BE2C (cell line): ENCODE measurements at regions not wholly inside any gene's neighbourhood (a gene's known extent, or its start where the extent isn't known, plus 50 kb on each side); places are given as distances from the start of the nearest gene placed in this dataset.
"Not testable (repeated sequence)": the region's sequence is repeated elsewhere in the genome, so short reads cannot be mapped to it uniquely, and the experiment has no call there.

Experiments used
- DNase-seq: peaks from one replicate; pipeline ENCODE4 v3.0.0-alpha.2; 2020
- H3K27me3 ChIP-seq: fragments of 250-450 bp; sonication (Bioruptor Pico); 2 replicates; pipeline ENCODE4 v1.5.1; 2020; ENCODE audit warnings: mild to moderate bottlenecking
- H3K36me3 ChIP-seq: fragments of 250-450 bp; sonication (Bioruptor Pico); 2 replicates; pipeline ENCODE4 v1.5.1; 2020; ENCODE audit warnings: mild to moderate bottlenecking
- H3K4me1 ChIP-seq: fragments of 250-450 bp; sonication (Bioruptor Pico); 2 replicates; pipeline ENCODE4 v1.5.1; 2020
- H3K4me3 ChIP-seq: 2 replicates; pipeline ENCODE4 v1.5.1; 2011; ENCODE audit warnings: low read depth, low read length
- H3K9me3 ChIP-seq: fragments of 250-450 bp; sonication (Bioruptor Pico); 2 replicates; pipeline ENCODE4 v1.5.1; 2020
- TF ChIP-seq, protein P1 (sequence below): IDR thresholded peaks from 2 replicates; pipeline ENCODE4 v1.5.1; 2012; ENCODE audit warnings: mild to moderate bottlenecking, low read depth, low read length

DNA sequence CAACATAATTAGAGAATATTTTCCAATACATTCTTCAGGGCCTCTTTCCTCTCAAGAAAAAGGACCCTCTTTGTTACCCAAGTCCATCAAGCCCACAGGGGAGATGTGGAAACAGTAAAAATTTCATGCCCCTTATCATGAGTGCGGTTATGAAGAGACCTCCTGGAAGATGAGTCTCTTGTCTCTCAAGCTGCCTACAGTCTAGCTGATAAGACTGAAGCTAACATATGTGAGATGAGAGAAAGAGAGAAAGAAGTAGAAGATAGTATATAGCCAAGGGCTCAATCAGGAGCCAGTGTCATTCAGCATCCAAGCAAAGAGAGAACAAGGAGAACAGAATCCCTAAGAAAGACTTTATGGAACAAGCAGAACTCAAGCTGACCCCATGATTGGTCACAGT, 75.9 kb upstream of the CABCOCO1 start:
- no peaks in the 10 kb centered on the region for H3K9me3 ChIP-seq

GRCh38 chr10:61580608-61581007, 82.1 kb upstream of the CABCOCO1 start:
- no peaks in the 10 kb centered on the region for H3K9me3 ChIP-seq
- H3K4me3 ChIP-seq = no peak overlapping the region
- no peaks in the 10 kb centered on the region for H3K4me1 ChIP-seq
- TF ChIP-seq, protein P1, sequence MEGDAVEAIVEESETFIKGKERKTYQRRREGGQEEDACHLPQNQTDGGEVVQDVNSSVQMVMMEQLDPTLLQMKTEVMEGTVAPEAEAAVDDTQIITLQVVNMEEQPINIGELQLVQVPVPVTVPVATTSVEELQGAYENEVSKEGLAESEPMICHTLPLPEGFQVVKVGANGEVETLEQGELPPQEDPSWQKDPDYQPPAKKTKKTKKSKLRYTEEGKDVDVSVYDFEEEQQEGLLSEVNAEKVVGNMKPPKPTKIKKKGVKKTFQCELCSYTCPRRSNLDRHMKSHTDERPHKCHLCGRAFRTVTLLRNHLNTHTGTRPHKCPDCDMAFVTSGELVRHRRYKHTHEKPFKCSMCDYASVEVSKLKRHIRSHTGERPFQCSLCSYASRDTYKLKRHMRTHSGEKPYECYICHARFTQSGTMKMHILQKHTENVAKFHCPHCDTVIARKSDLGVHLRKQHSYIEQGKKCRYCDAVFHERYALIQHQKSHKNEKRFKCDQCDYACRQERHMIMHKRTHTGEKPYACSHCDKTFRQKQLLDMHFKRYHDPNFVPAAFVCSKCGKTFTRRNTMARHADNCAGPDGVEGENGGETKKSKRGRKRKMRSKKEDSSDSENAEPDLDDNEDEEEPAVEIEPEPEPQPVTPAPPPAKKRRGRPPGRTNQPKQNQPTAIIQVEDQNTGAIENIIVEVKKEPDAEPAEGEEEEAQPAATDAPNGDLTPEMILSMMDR = no peak
- DNase-seq = no peak
- H3K36me3 ChIP-seq = no peaks in the 10 kb centered on the region
- no peaks in the 10 kb centered on the region for H3K27me3 ChIP-seq

More for the DNA sequence above, 75.9 kb upstream of the CABCOCO1 start:
- no peak overlapping the region for H3K4me3 ChIP-seq
- H3K36me3 ChIP-seq = no peaks in the 10 kb centered on the region
- H3K27me3 ChIP-seq = no peaks in the 10 kb centered on the region
- H3K4me1 ChIP-seq = no peaks in the 10 kb centered on the region
- DNase-seq = no peak
- TF ChIP-seq, protein P1 = no peak

- H3K36me3 ChIP-seq, H3K9me3 ChIP-seq, H3K4me3 ChIP-seq, H3K4me1 ChIP-seq, DNase-seq, H3K27me3 ChIP-seq: not testable (repeated sequence)
These were observed 92.5 kb upstream of the CABCOCO1 start for GRCh38 chr10:61570204-61570603.

GRCh38 chr10:61567729-61568128, 95.0 kb upstream of the CABCOCO1 start:
- H3K9me3 ChIP-seq = no peaks in the 10 kb centered on the region; the same call in 1 of the 2 replicates
- no peak overlapping the region for H3K4me3 ChIP-seq
- no peaks in the 10 kb centered on the region for H3K4me1 ChIP-seq
- TF ChIP-seq, protein P1 = no peak
- DNase-seq = no peak
- H3K36me3 ChIP-seq = no peaks in the 10 kb centered on the region
- no peaks in the 10 kb centered on the region for H3K27me3 ChIP-seq

DNA sequence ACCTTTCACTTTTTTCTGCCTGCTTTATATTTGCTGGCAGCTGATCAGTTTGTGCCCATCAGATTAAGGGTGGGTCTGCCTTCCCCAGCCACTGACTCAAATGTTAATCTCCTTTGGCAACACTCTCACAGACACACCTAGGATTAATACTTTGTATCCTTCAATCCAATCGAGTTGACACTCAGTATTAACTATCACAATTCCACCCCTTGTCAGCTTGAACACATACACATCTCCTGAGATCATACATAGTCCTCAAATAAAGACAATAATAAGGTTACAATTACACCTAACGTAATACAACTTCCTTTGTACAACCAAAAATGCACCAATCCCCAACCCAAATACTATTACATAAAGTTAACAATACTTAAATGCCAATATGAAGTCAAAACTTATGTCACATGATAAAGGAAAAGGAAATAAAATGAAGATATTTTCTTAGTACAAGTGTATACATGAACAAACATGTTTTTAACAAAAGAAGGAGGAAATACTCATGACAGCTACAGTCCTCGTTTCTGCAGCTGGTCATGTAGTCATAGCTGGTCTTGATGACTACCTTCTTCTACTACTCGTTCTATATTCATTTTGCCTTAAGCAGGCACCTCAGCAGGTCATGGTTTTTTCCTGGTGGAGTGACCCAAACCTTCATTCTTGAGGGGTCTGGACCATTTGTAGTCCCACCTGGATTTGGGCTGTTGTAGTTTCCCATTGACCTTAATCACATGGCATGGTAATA, 96.7 kb upstream of the CABCOCO1 start:
- Histone ChIP-seq H3K9me3 (no peaks in the 10 kb centered on the region; the same call in 1 of the 2 replicates), H3K4me1 (no peaks in the 10 kb centered on the region), H3K36me3 (no peaks in the 10 kb centered on the region), H3K4me3 (no peak overlapping the region), H3K27me3 (no peaks in the 10 kb centered on the region)
- TF ChIP-seq, protein P1 = no peak
- no peak for DNase-seq

DNA sequence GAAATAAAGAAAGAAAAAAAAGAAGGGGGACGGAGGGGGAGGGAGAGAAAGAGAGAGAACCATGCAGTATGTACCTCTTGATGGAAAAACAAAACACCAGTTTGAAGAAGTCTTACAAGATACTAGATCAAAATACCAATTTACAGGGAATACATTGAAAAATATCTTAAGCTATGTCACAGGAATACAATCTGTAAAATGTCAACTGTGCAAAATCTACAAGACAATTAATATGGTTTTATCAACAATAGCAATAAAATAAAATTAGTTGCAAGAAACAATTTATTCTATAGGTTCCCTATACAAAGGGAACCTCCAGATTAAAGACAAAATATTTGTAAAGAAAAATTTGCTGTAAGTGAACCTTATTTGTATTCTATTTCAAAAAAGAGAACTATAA, 98.3 kb upstream of the CABCOCO1 start:
- no peaks in the 10 kb centered on the region for H3K4me1 ChIP-seq
- TF ChIP-seq, protein P1 = no peak
- no peaks in the 10 kb centered on the region for H3K27me3 ChIP-seq

GRCh38 chr10:61559615-61560014, 103.1 kb upstream of the CABCOCO1 start:
- Histone ChIP-seq H3K4me3 (no peak overlapping the region), H3K9me3 (no peaks in the 10 kb centered on the region), H3K36me3 (no peaks in the 10 kb centered on the region), H3K27me3 (no peaks in the 10 kb centered on the region), H3K4me1 (no peaks in the 10 kb centered on the region)
- TF ChIP-seq, protein P1 = no peak
- DNase-seq = no peak

More for the DNA sequence above, 98.3 kb upstream of the CABCOCO1 start:
- Histone ChIP-seq H3K9me3 (no peaks in the 10 kb centered on the region), H3K36me3 (no peaks in the 10 kb centered on the region), H3K4me3 (no peak overlapping the region)
- DNase-seq = no peak
